ENCODE measurements at regions not wholly inside any gene's neighbourhood (a gene's known extent, or its start where the extent isn't known, plus 50 kb on each side); places are given as distances from the start of the nearest gene placed in this dataset.

GRCh38 chr18:59768409-59768808 lies 71.2 kb upstream of the CCBE1 start:
- H3K4me3 ChIP-seq (ENCODE audit: low read depth, low read length) = no peak overlapping the region
- no peak for TF ChIP-seq CTCF (IDR thresholded peaks at IDR 0.05; ENCODE audit: borderline replicate concordance, insufficient read depth, low read depth, low read length)

- no peak overlapping the region for H3K4me3 ChIP-seq (ENCODE audit: low read depth, low read length)
- no peak for TF ChIP-seq CTCF (IDR thresholded peaks at IDR 0.05; ENCODE audit: borderline replicate concordance, insufficient read depth, low read depth, low read length)
These were observed 70.5 kb upstream of the CCBE1 start for GRCh38 chr18:59767732-59768131.

- TF ChIP-seq CTCF (IDR thresholded peaks at IDR 0.05; ENCODE audit: borderline replicate concordance, insufficient read depth, low read depth, low read length) = no peak
These were observed 68.1 kb upstream of the CCBE1 start for GRCh38 chr18:59765343-59765742.

GRCh38 chr18:59764281-59764680 lies 67.1 kb upstream of the CCBE1 start:
- no peak overlapping the region for H3K4me3 ChIP-seq (ENCODE audit: low read depth, low read length)
- no peak for TF ChIP-seq CTCF (IDR thresholded peaks at IDR 0.05; ENCODE audit: borderline replicate concordance, insufficient read depth, low read depth, low read length)

More at GRCh38 chr18:59765343-59765742, 68.1 kb upstream of the CCBE1 start:
- no peak overlapping the region for H3K4me3 ChIP-seq (ENCODE audit: low read depth, low read length)

- H3K4me3 ChIP-seq (ENCODE audit: low read depth, low read length) = no peak overlapping the region
- TF ChIP-seq CTCF (IDR thresholded peaks at IDR 0.05; ENCODE audit: borderline replicate concordance, insufficient read depth, low read depth, low read length) = no peak
These were observed 66.4 kb upstream of the CCBE1 start for GRCh38 chr18:59763541-59764136.

GRCh38 chr18:59760619-59761600 lies 63.7 kb upstream of the CCBE1 start:
- no peak for TF ChIP-seq CTCF (IDR thresholded peaks at IDR 0.05; ENCODE audit: borderline replicate concordance, insufficient read depth, low read depth, low read length)
- H3K4me3 ChIP-seq (ENCODE audit: low read depth, low read length) = no peak overlapping the region

All from GM12875 (cell line).